ENCODE measurements at regions not wholly inside any gene's neighbourhood (a gene's known extent, or its start where the extent isn't known, plus 50 kb on each side); places are given as distances from the start of the nearest gene placed in this dataset.

DNA sequence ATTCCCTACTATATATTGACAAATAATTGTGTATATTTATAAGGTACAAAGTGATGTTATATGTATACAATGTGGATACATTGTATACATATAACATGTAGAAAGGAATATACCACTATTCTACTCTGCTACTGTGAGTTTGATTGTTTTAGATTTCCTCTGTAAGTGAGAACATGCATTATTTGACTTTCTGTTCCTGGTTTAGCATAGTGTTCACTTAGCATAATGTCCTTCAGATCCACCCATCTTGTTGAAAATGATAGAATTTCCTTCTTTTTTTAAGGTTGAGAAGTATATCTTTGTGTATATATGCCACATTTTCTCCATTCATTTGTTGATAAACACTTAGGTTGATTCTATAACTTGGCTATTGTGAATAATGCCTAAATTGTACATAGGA is 140.8 kb upstream of the BDNF start (continued):
- TF ChIP-seq, protein P1, sequence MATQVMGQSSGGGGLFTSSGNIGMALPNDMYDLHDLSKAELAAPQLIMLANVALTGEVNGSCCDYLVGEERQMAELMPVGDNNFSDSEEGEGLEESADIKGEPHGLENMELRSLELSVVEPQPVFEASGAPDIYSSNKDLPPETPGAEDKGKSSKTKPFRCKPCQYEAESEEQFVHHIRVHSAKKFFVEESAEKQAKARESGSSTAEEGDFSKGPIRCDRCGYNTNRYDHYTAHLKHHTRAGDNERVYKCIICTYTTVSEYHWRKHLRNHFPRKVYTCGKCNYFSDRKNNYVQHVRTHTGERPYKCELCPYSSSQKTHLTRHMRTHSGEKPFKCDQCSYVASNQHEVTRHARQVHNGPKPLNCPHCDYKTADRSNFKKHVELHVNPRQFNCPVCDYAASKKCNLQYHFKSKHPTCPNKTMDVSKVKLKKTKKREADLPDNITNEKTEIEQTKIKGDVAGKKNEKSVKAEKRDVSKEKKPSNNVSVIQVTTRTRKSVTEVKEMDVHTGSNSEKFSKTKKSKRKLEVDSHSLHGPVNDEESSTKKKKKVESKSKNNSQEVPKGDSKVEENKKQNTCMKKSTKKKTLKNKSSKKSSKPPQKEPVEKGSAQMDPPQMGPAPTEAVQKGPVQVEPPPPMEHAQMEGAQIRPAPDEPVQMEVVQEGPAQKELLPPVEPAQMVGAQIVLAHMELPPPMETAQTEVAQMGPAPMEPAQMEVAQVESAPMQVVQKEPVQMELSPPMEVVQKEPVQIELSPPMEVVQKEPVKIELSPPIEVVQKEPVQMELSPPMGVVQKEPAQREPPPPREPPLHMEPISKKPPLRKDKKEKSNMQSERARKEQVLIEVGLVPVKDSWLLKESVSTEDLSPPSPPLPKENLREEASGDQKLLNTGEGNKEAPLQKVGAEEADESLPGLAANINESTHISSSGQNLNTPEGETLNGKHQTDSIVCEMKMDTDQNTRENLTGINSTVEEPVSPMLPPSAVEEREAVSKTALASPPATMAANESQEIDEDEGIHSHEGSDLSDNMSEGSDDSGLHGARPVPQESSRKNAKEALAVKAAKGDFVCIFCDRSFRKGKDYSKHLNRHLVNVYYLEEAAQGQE (IDR thresholded peaks at IDR 0.05; ENCODE audit: unreplicated experiment), result no peak
- no peak for TF ChIP-seq JUNB (IDR thresholded peaks at IDR 0.05; ENCODE audit: unreplicated experiment)
- TF ChIP-seq, protein P2, sequence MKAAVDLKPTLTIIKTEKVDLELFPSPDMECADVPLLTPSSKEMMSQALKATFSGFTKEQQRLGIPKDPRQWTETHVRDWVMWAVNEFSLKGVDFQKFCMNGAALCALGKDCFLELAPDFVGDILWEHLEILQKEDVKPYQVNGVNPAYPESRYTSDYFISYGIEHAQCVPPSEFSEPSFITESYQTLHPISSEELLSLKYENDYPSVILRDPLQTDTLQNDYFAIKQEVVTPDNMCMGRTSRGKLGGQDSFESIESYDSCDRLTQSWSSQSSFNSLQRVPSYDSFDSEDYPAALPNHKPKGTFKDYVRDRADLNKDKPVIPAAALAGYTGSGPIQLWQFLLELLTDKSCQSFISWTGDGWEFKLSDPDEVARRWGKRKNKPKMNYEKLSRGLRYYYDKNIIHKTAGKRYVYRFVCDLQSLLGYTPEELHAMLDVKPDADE (IDR thresholded peaks at IDR 0.05), result no peak

DNA sequence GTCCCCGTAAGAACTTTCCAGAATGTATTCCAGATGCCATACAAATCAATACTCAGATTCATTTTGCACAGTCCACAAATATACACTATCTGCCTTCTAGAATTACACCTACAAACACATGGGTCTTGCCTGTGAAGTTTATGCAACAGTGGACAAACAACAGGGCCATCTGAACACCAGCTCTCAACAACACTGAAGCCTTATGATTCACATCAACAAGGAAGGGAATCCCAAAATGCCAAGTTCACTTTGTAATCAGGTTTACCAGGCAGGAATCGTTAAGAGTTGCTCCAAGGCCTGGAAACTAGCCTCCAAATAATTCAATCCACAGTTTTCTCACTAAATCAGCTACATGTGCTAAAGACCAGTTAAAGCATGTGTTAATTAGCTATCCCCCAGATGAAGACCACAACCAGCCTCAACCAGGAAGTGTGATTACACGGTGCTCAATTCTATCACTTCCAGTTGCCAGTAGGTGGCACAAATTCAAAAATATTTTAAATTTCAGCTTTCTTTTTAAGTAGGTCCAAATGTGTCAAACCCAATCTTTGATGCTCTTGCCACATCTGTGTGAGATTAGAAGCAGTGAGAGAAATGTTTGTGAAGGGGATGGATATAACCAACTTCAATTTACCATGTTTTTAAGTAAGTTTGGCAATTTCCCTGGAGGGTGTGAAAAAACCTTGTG is 139.1 kb upstream of the BDNF start:
- Histone ChIP-seq H4K20me1 (replicated peaks; ENCODE audit: insufficient read depth) (no peaks in the 10 kb centered on the region), H3K27ac (ENCODE audit: low read depth) (no peak overlapping the region), H3K9me2 (ENCODE audit: insufficient read depth) (peaks cover 12% of the 10 kb centered on the region; the same call in 1 of the 2 replicates), H3K79me2 (replicated peaks; ENCODE audit: insufficient read depth) (no peaks in the 10 kb centered on the region), H3K27me3 (ENCODE audit: insufficient read depth) (no peaks in the 10 kb centered on the region), H3K36me3 (ENCODE audit: insufficient read depth) (no peaks in the 10 kb centered on the region), H3K4me3 (no peak overlapping the region), H2AFZ (peak overlapping the region; percentile 3; the same call in 1 of the 2 replicates), H3K4me2 (no peak overlapping the region), H3F3A (replicated peaks; ENCODE audit: low read depth) (no peaks in the 10 kb centered on the region), H3K4me1 (ENCODE audit: insufficient read depth) (no peaks in the 10 kb centered on the region)
- DNase-seq (ENCODE audit: low spot score) (peak; percentile 52), ATAC-seq (no peak)
- H3K27ac Mint-ChIP-seq, result no peak overlapping the region
- H3K4me1 Mint-ChIP-seq, result no peaks in the 10 kb centered on the region
- H3K36me3 Mint-ChIP-seq (ENCODE audit: low read depth), result no peaks in the 10 kb centered on the region
- H3K4me3 Mint-ChIP-seq, result no peak overlapping the region
- TF ChIP-seq, protein P3, sequence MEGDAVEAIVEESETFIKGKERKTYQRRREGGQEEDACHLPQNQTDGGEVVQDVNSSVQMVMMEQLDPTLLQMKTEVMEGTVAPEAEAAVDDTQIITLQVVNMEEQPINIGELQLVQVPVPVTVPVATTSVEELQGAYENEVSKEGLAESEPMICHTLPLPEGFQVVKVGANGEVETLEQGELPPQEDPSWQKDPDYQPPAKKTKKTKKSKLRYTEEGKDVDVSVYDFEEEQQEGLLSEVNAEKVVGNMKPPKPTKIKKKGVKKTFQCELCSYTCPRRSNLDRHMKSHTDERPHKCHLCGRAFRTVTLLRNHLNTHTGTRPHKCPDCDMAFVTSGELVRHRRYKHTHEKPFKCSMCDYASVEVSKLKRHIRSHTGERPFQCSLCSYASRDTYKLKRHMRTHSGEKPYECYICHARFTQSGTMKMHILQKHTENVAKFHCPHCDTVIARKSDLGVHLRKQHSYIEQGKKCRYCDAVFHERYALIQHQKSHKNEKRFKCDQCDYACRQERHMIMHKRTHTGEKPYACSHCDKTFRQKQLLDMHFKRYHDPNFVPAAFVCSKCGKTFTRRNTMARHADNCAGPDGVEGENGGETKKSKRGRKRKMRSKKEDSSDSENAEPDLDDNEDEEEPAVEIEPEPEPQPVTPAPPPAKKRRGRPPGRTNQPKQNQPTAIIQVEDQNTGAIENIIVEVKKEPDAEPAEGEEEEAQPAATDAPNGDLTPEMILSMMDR (conservative IDR thresholded peaks at IDR 0.05; ENCODE audit: low read depth in 2 of 2), result peak; percentile 36 to 52; a peak in 3 of 4 replicates
- TF ChIP-seq EZH2phosphoT487 (IDR thresholded peaks at IDR 0.05; ENCODE audit: unreplicated experiment) (no peak), POLR2AphosphoS5 (IDR thresholded peaks at IDR 0.05; ENCODE audit: low read depth) (no peak)
- no peaks in the 10 kb centered on the region; the same call in 2 of the 3 replicates for H3K9me3 Mint-ChIP-seq
- H3K27me3 Mint-ChIP-seq (ENCODE audit: insufficient read depth, low read depth, poor library complexity), result no peaks in the 10 kb centered on the region
